GM12891 (cell line): ENCODE measurements at regions not wholly inside any gene's neighbourhood (a gene's known extent, or its start where the extent isn't known, plus 50 kb on each side); places are given as distances from the start of the nearest gene placed in this dataset.

Experiments
- DNase-seq: peaks from one replicate; pipeline ENCODE4 v3.0.0; 2011; ENCODE audit warnings: low spot score; ENCODE audit not compliant: insufficient read length
- FAIRE-seq: peaks from 2 replicates; lab custom pipeline; 2011; peaks lifted over from hg19 to GRCh38; lab: Jason Lieb, UNC
- PAX5 ChIP-seq: IDR thresholded peaks from 2 replicates; pipeline ENCODE4 v1.6.1; 2011; ENCODE audit warnings: low read length, moderate library complexity, mild to moderate bottlenecking; ENCODE audit not compliant: insufficient read depth, severe bottlenecking
- POLR2A ChIP-seq: IDR thresholded peaks from 2 replicates; pipeline ENCODE4 v1.6.1; 2011; ENCODE audit warnings: low read depth, low read length, control low read depth
- POLR2AphosphoS5 ChIP-seq: IDR thresholded peaks from 2 replicates; pipeline ENCODE4 v1.6.1; 2011; ENCODE audit warnings: low read depth, low read length, control low read depth
- POU2F2 ChIP-seq: IDR thresholded peaks from 2 replicates; pipeline ENCODE4 v1.6.1; 2011; ENCODE audit warnings: low read depth, mild to moderate bottlenecking, control low read depth, low read length, moderate library complexity
- SPI1 ChIP-seq: IDR thresholded peaks from 2 replicates; pipeline ENCODE4 v1.6.1; 2011; ENCODE audit warnings: low read depth, low read length, control low read depth
- TAF1 ChIP-seq: IDR thresholded peaks from 2 replicates; pipeline ENCODE4 v1.6.1; 2011; ENCODE audit warnings: low read depth, low read length, control low read depth

DNA sequence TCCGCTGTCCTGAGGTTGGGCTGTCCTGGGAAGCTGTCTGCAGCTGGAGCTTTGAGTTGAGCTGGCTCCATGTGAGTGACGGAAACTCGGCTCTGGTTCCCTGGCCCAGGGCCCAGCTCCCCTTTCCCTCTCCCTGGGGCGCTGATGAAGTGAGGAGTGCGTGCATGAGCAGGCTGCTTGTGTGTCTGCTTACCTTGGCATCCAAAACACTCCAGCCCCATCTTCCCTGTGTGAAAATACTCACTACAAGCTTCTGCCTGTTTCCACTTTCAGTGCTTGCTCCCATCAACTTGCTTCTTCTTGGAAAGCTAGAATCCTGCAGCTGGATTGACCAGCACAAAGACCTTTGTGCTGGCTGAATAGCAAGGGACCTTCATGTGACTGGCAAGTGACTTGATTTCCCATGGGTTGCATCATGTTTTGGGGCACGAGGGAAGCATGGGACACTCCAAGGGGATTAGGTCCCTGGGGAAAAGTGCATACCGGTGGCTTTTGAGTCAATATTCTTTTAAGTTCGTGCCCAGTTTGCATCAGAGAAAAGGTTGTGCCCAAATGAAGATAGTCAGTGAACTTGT, 198.1 kb downstream of the GADD45G start:
- TF ChIP-seq POU2F2 (no peak), TAF1 (no peak), PAX5 (no peak), POLR2A (no peak), POLR2AphosphoS5 (no peak), SPI1 (no peak)
- DNase-seq (no peak), FAIRE-seq (no peak)

GRCh38 chr9:89803403-89803802, 198.6 kb downstream of the GADD45G start:
- no peak for TF ChIP-seq POLR2AphosphoS5
- no peak for TF ChIP-seq POLR2A
- no peak for TF ChIP-seq SPI1
- TF ChIP-seq TAF1: no peak
- TF ChIP-seq PAX5: no peak
- no peak for TF ChIP-seq POU2F2
- no peak for DNase-seq
- no peak for FAIRE-seq

DNA sequence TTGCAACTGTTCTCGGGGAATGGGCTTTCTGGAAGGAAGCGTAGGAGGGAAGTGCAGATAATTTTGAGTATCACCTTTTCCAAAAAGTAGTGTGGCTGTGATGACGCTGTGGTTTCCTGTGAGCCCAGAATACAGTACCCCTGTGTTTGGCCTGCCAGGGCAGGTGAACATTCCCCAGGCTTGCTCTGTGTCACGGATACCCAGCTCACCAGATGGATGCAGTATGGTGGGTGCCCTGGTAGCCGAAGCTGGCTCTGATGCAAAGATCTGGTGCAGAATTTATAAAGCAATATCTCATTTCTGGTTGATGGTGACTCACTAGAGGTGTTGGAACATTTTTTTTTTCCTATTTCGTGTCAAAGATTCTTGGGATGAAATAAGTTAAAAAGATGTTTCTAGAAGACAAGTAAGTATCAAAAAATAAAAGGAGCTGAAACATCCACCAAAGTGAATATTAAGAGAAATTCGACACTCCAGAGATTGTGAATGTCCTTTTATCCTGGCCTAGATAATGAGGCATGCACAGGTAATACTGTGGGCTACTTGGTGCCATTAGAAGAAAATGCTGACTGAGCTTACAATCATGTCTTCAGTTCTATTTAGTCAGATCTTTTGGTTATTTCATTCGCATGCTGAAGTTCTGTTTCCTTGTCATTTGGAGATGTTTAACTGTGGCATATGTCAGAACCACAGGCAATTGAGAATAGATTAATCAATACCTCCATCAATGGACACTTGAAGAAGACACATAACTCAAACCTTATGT, 200.1 kb downstream of the GADD45G start:
- DNase-seq (no peak), FAIRE-seq (no peak)
- TF ChIP-seq TAF1: no peak
- no peak for TF ChIP-seq POLR2AphosphoS5
- TF ChIP-seq PAX5: no peak
- TF ChIP-seq POU2F2: no peak
- TF ChIP-seq SPI1: no peak
- TF ChIP-seq POLR2A: no peak

DNA sequence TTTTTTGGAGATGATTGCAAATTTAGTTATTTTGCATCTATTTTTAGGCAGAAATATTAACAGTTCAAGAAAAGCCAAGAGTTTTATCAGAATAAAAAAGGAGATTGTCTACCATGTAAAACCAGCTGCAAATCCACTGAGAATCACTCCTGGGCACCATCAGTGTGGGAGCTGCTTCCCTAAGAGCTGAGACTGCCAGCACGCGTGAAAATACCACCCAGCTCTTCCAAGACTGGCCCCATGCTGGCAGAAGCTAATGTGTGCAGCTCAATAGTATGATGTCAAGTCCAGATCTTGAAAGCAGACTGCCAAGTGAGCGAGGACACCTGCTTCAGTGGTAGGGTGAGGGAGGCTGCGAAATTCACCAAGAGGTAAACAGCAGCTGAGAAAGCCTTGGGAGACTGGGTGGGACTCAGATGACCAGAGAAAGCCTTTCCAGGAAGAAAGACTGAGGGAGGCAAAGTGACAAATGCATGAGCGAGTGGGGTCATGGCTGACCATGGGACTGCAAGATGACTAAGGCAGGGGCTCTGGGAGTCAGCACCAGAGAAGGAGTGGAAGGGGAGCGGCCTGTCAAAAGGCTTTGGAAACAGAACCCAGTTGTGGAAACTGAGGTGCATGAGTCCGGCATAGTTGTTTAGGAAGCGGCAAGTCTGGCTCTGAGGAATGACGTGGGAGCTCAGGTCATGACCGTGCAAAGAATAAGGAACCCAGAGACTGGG, 200.9 kb downstream of the GADD45G start:
- no peak for TF ChIP-seq PAX5
- no peak for TF ChIP-seq POLR2AphosphoS5
- TF ChIP-seq SPI1: no peak
- TF ChIP-seq POLR2A: no peak
- no peak for TF ChIP-seq POU2F2
- no peak for TF ChIP-seq TAF1
- FAIRE-seq: no peak
- no peak for DNase-seq

DNA sequence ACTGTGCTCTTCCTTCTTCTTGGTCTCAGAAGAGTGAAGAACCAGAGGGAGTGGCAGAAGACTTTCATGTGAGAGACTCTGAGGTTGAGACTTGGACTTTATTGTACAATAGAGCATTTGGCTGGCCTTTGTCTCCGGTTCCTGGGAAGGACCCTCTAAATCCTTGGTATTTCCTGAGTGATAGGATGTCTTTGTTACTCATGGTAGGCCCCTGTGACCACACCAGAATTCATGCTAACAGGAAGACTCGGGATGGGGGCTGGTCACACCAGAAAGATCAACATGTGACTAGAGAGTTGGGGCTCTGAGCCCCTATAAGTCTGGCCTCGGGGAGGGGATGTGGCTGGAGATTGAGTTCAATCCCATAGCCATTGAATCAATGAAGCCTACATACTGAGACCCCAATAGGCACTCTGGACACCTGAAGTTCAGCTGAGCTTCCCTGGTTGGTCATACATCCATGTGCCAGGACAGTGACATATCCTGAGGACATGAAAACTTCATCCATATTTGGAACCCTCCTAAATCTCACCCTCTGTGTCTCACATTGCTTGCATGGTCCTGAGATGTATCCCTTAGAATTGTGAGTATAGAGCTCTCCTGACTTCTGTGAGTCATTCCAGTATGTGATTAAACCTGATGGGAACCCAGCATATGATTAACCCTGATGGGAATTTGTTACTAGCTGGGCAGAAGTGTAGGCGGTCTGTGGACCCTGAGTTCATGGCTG, 201.7 kb downstream of the GADD45G start:
- no peak for DNase-seq
- FAIRE-seq: no peak
- no peak for TF ChIP-seq POU2F2
- no peak for TF ChIP-seq TAF1
- TF ChIP-seq SPI1: no peak
- TF ChIP-seq POLR2A: no peak
- TF ChIP-seq POLR2AphosphoS5: no peak
- TF ChIP-seq PAX5: no peak

DNA sequence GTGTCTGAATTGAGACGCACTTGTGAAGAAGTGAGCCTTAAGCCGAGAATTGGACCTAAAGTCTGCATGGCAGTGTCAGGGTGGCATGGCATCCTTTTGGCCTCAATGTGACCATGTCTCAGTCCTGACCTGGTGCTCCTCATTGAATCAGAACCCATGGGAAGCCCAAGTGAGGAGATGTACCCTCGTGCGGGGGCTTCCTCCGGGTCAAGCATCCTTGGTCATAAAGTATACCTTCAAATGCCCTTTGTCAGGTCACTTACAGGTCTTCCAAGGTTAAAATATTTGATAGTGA, 202.2 kb downstream of the GADD45G start:
- TF ChIP-seq PAX5 (no peak), TAF1 (no peak)
- FAIRE-seq: no peak
- DNase-seq: no peak

- no peak for FAIRE-seq
- DNase-seq: no peak
- TF ChIP-seq POLR2AphosphoS5 (no peak), TAF1 (no peak), PAX5 (no peak), POLR2A (no peak), POU2F2 (no peak), SPI1 (no peak)
Observed at GRCh38 chr9:89807682-89808075, 202.9 kb downstream of the GADD45G start.

- no peak for DNase-seq
- no peak for TF ChIP-seq POLR2A
- no peak for TF ChIP-seq TAF1
- no peak for FAIRE-seq
Observed at GRCh38 chr9:89808076-89808755, 203.4 kb downstream of the GADD45G start.

- TF ChIP-seq TAF1: no peak
- no peak for TF ChIP-seq SPI1
- TF ChIP-seq PAX5: no peak
- TF ChIP-seq POU2F2: no peak
- TF ChIP-seq POLR2A: no peak
- no peak for TF ChIP-seq POLR2AphosphoS5
- FAIRE-seq (no peak), DNase-seq (no peak)
Observed at GRCh38 chr9:89808756-89809181, 204.0 kb downstream of the GADD45G start.
